HG03135 (cell line): ENCODE measurements at regions not wholly inside any gene's neighbourhood (a gene's known extent, or its start where the extent isn't known, plus 50 kb on each side); places are given as distances from the start of the nearest gene placed in this dataset.

Experiments used
- ATAC-seq: cut with Tn5 transposase; IDR thresholded peaks from one replicate; pipeline ENCODE4 v1.9.1; 2021; ENCODE audit warnings: mild to moderate bottlenecking, moderate library complexity; ENCODE audit not compliant: unreplicated experiment

- no peak for ATAC-seq
Observed at GRCh38 chr3:99542767-99543518, 95.5 kb upstream of the COL8A1 start.

GRCh38 chr3:99541181-99541580 lies 97.2 kb upstream of the COL8A1 start:
- no peak for ATAC-seq

GRCh38 chr3:99537416-99537815 lies 101.0 kb upstream of the COL8A1 start:
- no peak for ATAC-seq

GRCh38 chr3:99536555-99537314 lies 101.7 kb upstream of the COL8A1 start:
- ATAC-seq = no peak

- peak; percentile 52 for ATAC-seq
Observed at GRCh38 chr3:99534951-99535704, 103.3 kb upstream of the COL8A1 start.

GRCh38 chr3:99532246-99532645 lies 106.1 kb upstream of the COL8A1 start:
- ATAC-seq = no peak

GRCh38 chr3:99529265-99529664 lies 109.1 kb upstream of the COL8A1 start:
- ATAC-seq = no peak

- no peak for ATAC-seq
Observed at GRCh38 chr3:99526921-99527320, 111.5 kb upstream of the COL8A1 start.

- no peak for ATAC-seq
Observed at GRCh38 chr3:99524559-99524958, 113.8 kb upstream of the COL8A1 start.

- no peak for ATAC-seq
Observed at GRCh38 chr3:99523431-99524127, 114.8 kb upstream of the COL8A1 start.

- ATAC-seq = no peak
Observed at GRCh38 chr3:99522147-99522546, 116.2 kb upstream of the COL8A1 start.

- ATAC-seq = no peak
Observed at GRCh38 chr3:99521551-99521950, 116.8 kb upstream of the COL8A1 start.

GRCh38 chr3:99520513-99520912 lies 117.9 kb upstream of the COL8A1 start:
- no peak for ATAC-seq

GRCh38 chr3:99516936-99517335 lies 121.5 kb upstream of the COL8A1 start:
- ATAC-seq = no peak

GRCh38 chr3:99515891-99516290 lies 122.5 kb upstream of the COL8A1 start:
- ATAC-seq = no peak

- ATAC-seq = no peak
Observed at GRCh38 chr3:99509224-99509623, 129.2 kb upstream of the COL8A1 start.

- ATAC-seq = no peak
Observed at GRCh38 chr3:99508191-99508590, 130.2 kb upstream of the COL8A1 start.

GRCh38 chr3:99505646-99506269 lies 132.6 kb upstream of the COL8A1 start:
- peak; percentile 98 for ATAC-seq

- peak; percentile 49 for ATAC-seq
Observed at GRCh38 chr3:99505200-99505599, 133.2 kb upstream of the COL8A1 start.

GRCh38 chr3:99504258-99504657 lies 134.1 kb upstream of the COL8A1 start:
- no peak for ATAC-seq

GRCh38 chr3:99503350-99503749 lies 135.0 kb upstream of the COL8A1 start:
- ATAC-seq = no peak
